GM12878 (cell line): ENCODE measurements at regions not wholly inside any gene's neighbourhood (a gene's known extent, or its start where the extent isn't known, plus 50 kb on each side); places are given as distances from the start of the nearest gene placed in this dataset.

Experiments used
- ATAC-seq: fragments of 200-7000 bp; cut with Tn5 transposase; 3 replicates; pipeline ENCODE4 v1.9.1; 2020; ENCODE audit warnings: mild to moderate bottlenecking, moderate library complexity
- BruUV-seq: library from RNA; stranded (reverse); fragments of 400-500 nt; replicated peaks from 2 replicates; lab custom pipeline; 2021; lab: Mats Ljungman, UMichigan
- CTCF ChIA-PET: fragments of 300-600 bp; sonication (Branson Sonifier 250); formaldehyde crosslinking; extraction: SDS; loops from one replicate; lab custom pipeline; 2021; ENCODE audit warnings: inconsistent platforms; lab: Yijun Ruan, JAX
- POLR2A ChIA-PET: fragments of 350-600 bp; formaldehyde crosslinking; extraction: SDS; loops from one replicate; lab custom pipeline; 2021; ENCODE audit warnings: inconsistent platforms; lab: Charles Lee
- RAD21 ChIA-PET: fragments of 300-600 bp; sonication (Branson Sonifier 250); formaldehyde crosslinking; loops from one replicate; lab custom pipeline; 2023; ENCODE audit warnings: antibody characterized with exemption; ENCODE audit not compliant: unreplicated experiment; lab: Charles Lee
- SMC1A ChIA-PET: fragments of 300-600 bp; sonication (Branson Sonifier 250); formaldehyde crosslinking; loops from one replicate; lab custom pipeline; 2023; ENCODE audit not compliant: unreplicated experiment, uncharacterized antibody; lab: Charles Lee
- DNase-seq: peaks from one replicate; pipeline ENCODE4 v3.0.0-alpha.2; 2011; ENCODE audit warnings: low read depth, low spot score
- FAIRE-seq: peaks from 3 replicates; lab custom pipeline; 2011; peaks lifted over from hg19 to GRCh38; lab: Jason Lieb, UNC
- H2AFZ ChIP-seq: 2 replicates; pipeline ENCODE4 v1.6.0; 2011; ENCODE audit warnings: low read depth, low read length, control low read depth; ENCODE audit not compliant: control insufficient read depth
- H3K27ac ChIP-seq: 2 replicates; pipeline ENCODE4 v1.5.1; 2011; ENCODE audit warnings: control low read depth; ENCODE audit not compliant: control insufficient read depth, insufficient read depth
- H3K27me3 ChIP-seq, 2 experiments: replicated peaks in 1 of 2; 2 replicates each; pipeline versions ENCODE4 v1.6.0 to v1.6.1; 2011; ENCODE audit warnings: low read length in 1 of 2; ENCODE audit not compliant: control insufficient read depth in 2 of 2, insufficient read depth in 2 of 2
- H3K36me3 ChIP-seq, 2 experiments: 2 replicates each; pipeline ENCODE4 v1.5.1; 2011; ENCODE audit warnings: low read length in 1 of 2; ENCODE audit not compliant: control insufficient read depth in 2 of 2, insufficient read depth in 2 of 2
- H3K4me1 ChIP-seq: 2 replicates; pipeline ENCODE4 v1.6.1; 2011; ENCODE audit warnings: mild to moderate bottlenecking, low read length, moderate library complexity, mixed read lengths; ENCODE audit not compliant: control insufficient read depth, insufficient read depth
- H3K4me2 ChIP-seq: 2 replicates; pipeline ENCODE4 v1.6.0; 2011; ENCODE audit warnings: control low read depth; ENCODE audit not compliant: control insufficient read depth, insufficient read depth
- H3K4me3 ChIP-seq: fragments of 200-600 bp; sonication (generic); 2 replicates; pipeline ENCODE4 v1.5.1; 2016
- H3K79me2 ChIP-seq: 2 replicates; pipeline ENCODE4 v1.6.0; 2011; ENCODE audit warnings: low read length; ENCODE audit not compliant: control insufficient read depth, insufficient read depth
- H3K9ac ChIP-seq: 2 replicates; pipeline ENCODE4 v1.8.0; 2011; ENCODE audit warnings: low read length, control low read depth, mixed read lengths; ENCODE audit not compliant: control insufficient read depth, insufficient read depth
- H3K9me3 ChIP-seq: replicated peaks from 3 replicates; pipeline ENCODE4 v1.5.1; 2011; ENCODE audit warnings: mild to moderate bottlenecking, low read length; ENCODE audit not compliant: control insufficient read depth, insufficient read depth
- H4K20me1 ChIP-seq: 2 replicates; pipeline ENCODE4 v1.6.0; 2011; ENCODE audit not compliant: control insufficient read depth, insufficient read depth
- BACH1 ChIP-seq: fragments of 450-650 bp; IDR thresholded peaks from 2 replicates; pipeline ENCODE4 v1.6.1; 2017; ENCODE audit warnings: mild to moderate bottlenecking, borderline replicate concordance
- BCL11A ChIP-seq: IDR thresholded peaks from 2 replicates; pipeline ENCODE4 v1.6.1; 2011; ENCODE audit warnings: low read depth, low read length
- CBX3 ChIP-seq: fragments of 200-600 bp; sonication (generic); IDR thresholded peaks from 2 replicates; pipeline ENCODE4 v1.6.1; 2016; ENCODE audit warnings: low read depth, borderline replicate concordance
- FOXK2 ChIP-seq: fragments of 450-650 bp; IDR thresholded peaks from 2 replicates; pipeline ENCODE4 v1.6.1; 2017; ENCODE audit warnings: mild to moderate bottlenecking, moderate library complexity
- GABPA ChIP-seq: IDR thresholded peaks from 2 replicates; pipeline ENCODE4 v1.6.1; 2014; ENCODE audit warnings: antibody characterized with exemption, low read depth, mild to moderate bottlenecking, inconsistent platforms
- HCFC1 ChIP-seq: fragments of 150-350 bp; IDR thresholded peaks from 2 replicates; pipeline ENCODE4 v1.6.1; 2014; ENCODE audit warnings: low read length
- HDAC6 ChIP-seq: fragments of 200-600 bp; sonication (generic); IDR thresholded peaks from one replicate; pipeline ENCODE4 v1.8.0; 2017; ENCODE audit warnings: antibody characterized with exemption; ENCODE audit not compliant: unreplicated experiment
- IRF4 ChIP-seq: IDR thresholded peaks from 2 replicates; pipeline ENCODE4 v1.6.1; 2011; ENCODE audit warnings: low read depth, low read length
- LARP7 ChIP-seq: fragments of 450-650 bp; IDR thresholded peaks from 2 replicates; pipeline ENCODE4 v1.6.1; 2017; ENCODE audit warnings: mild to moderate bottlenecking
- NFXL1 ChIP-seq: fragments of 450-650 bp; IDR thresholded peaks from 2 replicates; pipeline ENCODE4 v1.6.1; 2017; ENCODE audit warnings: antibody characterized with exemption, mild to moderate bottlenecking, borderline replicate concordance
- ZBED1 ChIP-seq: IDR thresholded peaks from 2 replicates; pipeline ENCODE4 v1.6.1; 2016; ENCODE audit warnings: borderline replicate concordance
- in situ Hi-C: fragments of 300-500 bp; cut with MboI; formaldehyde crosslinking; loops from 9 replicates; pipeline ENCODE4 v1.14.3; 2018; ENCODE audit warnings: mixed read lengths
- intact Hi-C: fragments of 100-400 bp; cut with micrococcal nuclease; formaldehyde crosslinking; loops from one replicate; pipeline ENCODE4 v1.14.2; 2022; ENCODE audit not compliant: unreplicated experiment
- TF ChIP-seq, protein P1 (sequence below): fragments of 150-350 bp; IDR thresholded peaks from 2 replicates; pipeline ENCODE4 v1.6.1; 2016; ENCODE audit warnings: low read depth, low read length

GRCh38 chr17:27076814-27077213, 217.1 kb upstream of the WSB1 start:
- in situ Hi-C loops, result no loop called here
- no peaks in the 10 kb centered on the region for H3K9me3 ChIP-seq
- ChIA-PET CTCF (no interaction called here), POLR2A (no interaction called here), RAD21 (no interaction called here)
- intact Hi-C loops, result no loop called here
- no TSS peak for BruUV-seq
- no peak overlapping the region for H3K9ac ChIP-seq
- no peaks in the 10 kb centered on the region for H3K79me2 ChIP-seq
- no peak overlapping the region for H3K27ac ChIP-seq
- H3K36me3 ChIP-seq, result no peaks in the 10 kb centered on the region
- no peaks in the 10 kb centered on the region for H4K20me1 ChIP-seq
- no peak for DNase-seq
- TF ChIP-seq, protein P1, sequence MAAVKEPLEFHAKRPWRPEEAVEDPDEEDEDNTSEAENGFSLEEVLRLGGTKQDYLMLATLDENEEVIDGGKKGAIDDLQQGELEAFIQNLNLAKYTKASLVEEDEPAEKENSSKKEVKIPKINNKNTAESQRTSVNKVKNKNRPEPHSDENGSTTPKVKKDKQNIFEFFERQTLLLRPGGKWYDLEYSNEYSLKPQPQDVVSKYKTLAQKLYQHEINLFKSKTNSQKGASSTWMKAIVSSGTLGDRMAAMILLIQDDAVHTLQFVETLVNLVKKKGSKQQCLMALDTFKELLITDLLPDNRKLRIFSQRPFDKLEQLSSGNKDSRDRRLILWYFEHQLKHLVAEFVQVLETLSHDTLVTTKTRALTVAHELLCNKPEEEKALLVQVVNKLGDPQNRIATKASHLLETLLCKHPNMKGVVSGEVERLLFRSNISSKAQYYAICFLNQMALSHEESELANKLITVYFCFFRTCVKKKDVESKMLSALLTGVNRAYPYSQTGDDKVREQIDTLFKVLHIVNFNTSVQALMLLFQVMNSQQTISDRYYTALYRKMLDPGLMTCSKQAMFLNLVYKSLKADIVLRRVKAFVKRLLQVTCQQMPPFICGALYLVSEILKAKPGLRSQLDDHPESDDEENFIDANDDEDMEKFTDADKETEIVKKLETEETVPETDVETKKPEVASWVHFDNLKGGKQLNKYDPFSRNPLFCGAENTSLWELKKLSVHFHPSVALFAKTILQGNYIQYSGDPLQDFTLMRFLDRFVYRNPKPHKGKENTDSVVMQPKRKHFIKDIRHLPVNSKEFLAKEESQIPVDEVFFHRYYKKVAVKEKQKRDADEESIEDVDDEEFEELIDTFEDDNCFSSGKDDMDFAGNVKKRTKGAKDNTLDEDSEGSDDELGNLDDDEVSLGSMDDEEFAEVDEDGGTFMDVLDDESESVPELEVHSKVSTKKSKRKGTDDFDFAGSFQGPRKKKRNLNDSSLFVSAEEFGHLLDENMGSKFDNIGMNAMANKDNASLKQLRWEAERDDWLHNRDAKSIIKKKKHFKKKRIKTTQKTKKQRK, result no peak
- no peak for TF ChIP-seq LARP7
- no peak for TF ChIP-seq FOXK2
- no peak for TF ChIP-seq HDAC6
- no peak for TF ChIP-seq BCL11A
- no peak for TF ChIP-seq GABPA
- TF ChIP-seq CBX3, result no peak
- TF ChIP-seq NFXL1, result no peak
- no peak for TF ChIP-seq HCFC1
- TF ChIP-seq ZBED1, result no peak
- no peak for TF ChIP-seq IRF4
- no peak for TF ChIP-seq BACH1
- TF ChIP-seq, all 136 proteins: peak for 0
- Histone ChIP-seq H3K4me2 (no peak overlapping the region), H3K27me3 (no peaks in the 10 kb centered on the region), H3K4me3 (no peak overlapping the region), H2AFZ (no peak overlapping the region), H3K4me1 (no peaks in the 10 kb centered on the region)
- FAIRE-seq (no peak), ATAC-seq (no peak)
- SMC1A ChIA-PET, result no interaction called here
